ENCODE measurements at regions not wholly inside any gene's neighbourhood (a gene's known extent, or its start where the extent isn't known, plus 50 kb on each side); places are given as distances from the start of the nearest gene placed in this dataset.
"Not testable (repeated sequence)": the region's sequence is repeated elsewhere in the genome, so short reads cannot be mapped to it uniquely, and the experiment has no call there.

GRCh38 chr5:89374818-89375521 lies 492.0 kb upstream of the MEF2C start:
- DNase-seq = no peak

GRCh38 chr5:89374144-89374784 lies 491.3 kb upstream of the MEF2C start:
- DNase-seq = no peak

GRCh38 chr5:89372176-89372575 lies 489.2 kb upstream of the MEF2C start:
- no peak for DNase-seq

- no peak for DNase-seq
Measured at GRCh38 chr5:89371646-89372045, 488.7 kb upstream of the MEF2C start.

GRCh38 chr5:89359046-89359445 lies 476.1 kb upstream of the MEF2C start:
- no peak for DNase-seq

- no peak for DNase-seq
Measured at GRCh38 chr5:89353837-89354551, 471.0 kb upstream of the MEF2C start.

GRCh38 chr5:89351975-89352374 lies 469.0 kb upstream of the MEF2C start:
- no peak for DNase-seq

GRCh38 chr5:89351222-89351621 lies 468.2 kb upstream of the MEF2C start:
- DNase-seq = no peak

GRCh38 chr5:89350684-89351083 lies 467.7 kb upstream of the MEF2C start:
- DNase-seq = no peak

GRCh38 chr5:89349246-89349980 lies 466.4 kb upstream of the MEF2C start:
- DNase-seq = no peak

GRCh38 chr5:89346573-89346972 lies 463.6 kb upstream of the MEF2C start:
- no peak for DNase-seq

- DNase-seq = peak; percentile 1
Measured at GRCh38 chr5:89343666-89344065, 460.7 kb upstream of the MEF2C start.

GRCh38 chr5:89342106-89342876 lies 459.3 kb upstream of the MEF2C start:
- no peak for DNase-seq

GRCh38 chr5:89338935-89339334 lies 456.0 kb upstream of the MEF2C start:
- no peak for DNase-seq

GRCh38 chr5:89336111-89336510 lies 453.1 kb upstream of the MEF2C start:
- DNase-seq = no peak

GRCh38 chr5:89330140-89330539 lies 447.2 kb upstream of the MEF2C start:
- DNase-seq = no peak

GRCh38 chr5:89327608-89328007 lies 444.6 kb upstream of the MEF2C start:
- no peak for DNase-seq

GRCh38 chr5:89324990-89325389 lies 442.0 kb upstream of the MEF2C start:
- no peak for DNase-seq

- DNase-seq = no peak
Measured at GRCh38 chr5:89320421-89321277, 437.7 kb upstream of the MEF2C start.

GRCh38 chr5:89317838-89318237 lies 434.9 kb upstream of the MEF2C start:
- not testable (repeated sequence) for DNase-seq

GRCh38 chr5:89315286-89316100 lies 432.5 kb upstream of the MEF2C start:
- no peak for DNase-seq

Measured in stimulated activated CD4-positive, alpha-beta T cell treated with anti-CD3 and anti-CD28 coated beads, Interleukin-15, amount 100 ng/mL, for 24 hours (primary cell).